ENCODE measurements at regions not wholly inside any gene's neighbourhood (a gene's known extent, or its start where the extent isn't known, plus 50 kb on each side); places are given as distances from the start of the nearest gene placed in this dataset.
A peak's percentile ranks its signal among the peaks of the same experiment; 100 is the strongest.

DNA sequence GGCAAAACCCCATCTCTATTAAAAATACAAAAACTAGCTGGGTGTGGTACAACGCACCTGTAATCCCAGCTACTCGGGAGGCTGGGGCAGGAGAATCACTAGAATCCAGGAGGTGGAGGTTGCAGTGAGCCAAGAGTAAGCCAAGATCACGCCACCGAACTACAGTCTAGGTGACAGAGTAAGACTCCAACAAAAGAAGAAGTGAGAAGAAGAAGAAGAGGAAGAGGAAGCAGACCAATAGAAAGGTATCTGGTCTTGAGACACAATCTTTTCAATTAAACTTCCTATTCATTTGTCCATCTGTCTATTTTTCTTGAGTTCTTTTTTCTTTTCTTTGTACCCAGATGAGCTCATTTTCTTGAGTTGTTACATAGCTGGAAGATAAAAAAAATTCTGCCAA lies 55.7 kb upstream of the ACADM start:
- Histone ChIP-seq H3K79me2 (ENCODE audit: insufficient read depth, low read length) (no peaks in the 10 kb centered on the region), H3K36me3 (replicated peaks in 1 of 2; ENCODE audit: control insufficient read depth in 1 of 2, insufficient read depth in 2 of 2, low read length in 2 of 2) (no peaks in the 10 kb centered on the region; a peak in 1 of 5 replicates), H3K27ac (ENCODE audit: extremely low read length, insufficient read depth, low read length) (no peak overlapping the region), H3K4me1 (ENCODE audit: insufficient read depth, low read length) (peaks cover 33% of the 10 kb centered on the region), H3K4me3 (replicated peaks in 1 of 3; ENCODE audit: insufficient read depth in 1 of 3, low read depth in 2 of 3, low read length in 3 of 3) (no peak overlapping the region), H2AFZ (ENCODE audit: low read length) (no peak overlapping the region), H4K20me1 (ENCODE audit: insufficient read depth, low read length) (no peaks in the 10 kb centered on the region), H3K4me2 (ENCODE audit: low read depth, low read length) (no peak overlapping the region), H3K9ac (ENCODE audit: insufficient read depth, low read depth, low read length) (no peak overlapping the region), H3K27me3 (ENCODE audit: control insufficient read depth in 1 of 2, insufficient read depth in 2 of 2, low read length in 2 of 2) (no peaks in the 10 kb centered on the region), H3K9me3 (ENCODE audit: low read length) (peaks cover 5% of the 10 kb centered on the region; the same call in 1 of the 2 replicates)
- TF ChIP-seq MTF1 (CRISPR knock-in tag; IDR thresholded peaks at IDR 0.05), result no peak
- no peak for TF ChIP-seq ZNF275 (CRISPR knock-in tag; IDR thresholded peaks at IDR 0.05; ENCODE audit: borderline replicate concordance)
- no peak for TF ChIP-seq ZNF605 (CRISPR knock-in tag; IDR thresholded peaks at IDR 0.05)
- no peak for TF ChIP-seq ZXDC (CRISPR knock-in tag; IDR thresholded peaks at IDR 0.05)
- in situ Hi-C loops (cut with HindIII; ENCODE audit: extremely low pct_ligation_motif_present, low pct_unique_long_range_greater_than_20kb), result no loop called here
- WGBS (ENCODE audit: low lambda C conversion rate), result 74% methylated on average over 4 of the region's 4 CpGs
- ChIA-PET CTCF (ENCODE audit: low intra/inter-chr PET ratio, low total read pairs) (no interaction called here), POLR2A (interaction anchor here (1.7 kb wide), 1 partner anchor 9 kb away, joined by 4 read pairs; no protein-coding TSS in a partner anchor)
- FAIRE-seq (no peak), DNase-seq (ENCODE audit: low spot score) (no peak), ATAC-seq (no peak)
- intact Hi-C loops (cut with micrococcal nuclease; ENCODE audit: unreplicated experiment), result no loop called here
- no TSS peak for BruUV-seq (replicated peaks)

DNA sequence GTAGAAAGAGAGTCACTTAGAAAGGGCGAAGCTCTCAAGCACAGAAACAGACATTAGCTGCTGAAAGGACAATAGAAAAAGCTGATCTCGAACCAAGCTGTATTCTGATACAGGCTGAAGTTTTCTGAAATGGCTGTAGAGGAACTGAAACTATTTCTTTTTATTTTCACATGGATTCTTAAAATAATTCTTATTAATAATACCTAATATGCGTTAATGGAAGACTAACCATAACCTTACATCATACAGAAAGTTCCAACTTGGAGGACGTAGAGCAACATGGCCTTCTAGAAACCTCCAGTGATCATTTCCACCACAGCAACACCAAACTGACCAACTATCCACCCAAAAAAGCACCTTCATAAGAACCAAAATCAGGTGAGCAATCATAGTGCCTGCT lies 52.8 kb upstream of the ACADM start:
- Histone ChIP-seq H3K4me1 (ENCODE audit: insufficient read depth, low read length) (peaks cover 44% of the 10 kb centered on the region), H3K9me3 (ENCODE audit: low read length) (no peaks in the 10 kb centered on the region), H3K27me3 (ENCODE audit: control insufficient read depth in 1 of 2, insufficient read depth in 2 of 2, low read length in 2 of 2) (no peaks in the 10 kb centered on the region), H3K36me3 (replicated peaks in 1 of 2; ENCODE audit: control insufficient read depth in 1 of 2, insufficient read depth in 2 of 2, low read length in 2 of 2) (no peaks in the 10 kb centered on the region; a peak in 1 of 5 replicates), H3K9ac (ENCODE audit: insufficient read depth, low read depth, low read length) (no peak overlapping the region), H2AFZ (ENCODE audit: low read length) (no peak overlapping the region), H3K79me2 (ENCODE audit: insufficient read depth, low read length) (peaks cover 3% of the 10 kb centered on the region), H3K4me3 (replicated peaks in 1 of 3; ENCODE audit: insufficient read depth in 1 of 3, low read depth in 2 of 3, low read length in 3 of 3) (no peak overlapping the region), H3K27ac (ENCODE audit: extremely low read length, insufficient read depth, low read length) (peak overlapping the region; percentile 66), H4K20me1 (ENCODE audit: insufficient read depth, low read length) (no peaks in the 10 kb centered on the region), H3K4me2 (ENCODE audit: low read depth, low read length) (peak overlapping the region; percentile 72)
- ATAC-seq (no peak), DNase-seq (ENCODE audit: low spot score) (no peak), FAIRE-seq (no peak)
- 99% methylated on average over 4 of the region's 4 CpGs for WGBS (ENCODE audit: low lambda C conversion rate)
- ChIA-PET POLR2A (no interaction called here), CTCF (ENCODE audit: low intra/inter-chr PET ratio, low total read pairs) (no interaction called here)
- intact Hi-C loops (cut with micrococcal nuclease; ENCODE audit: unreplicated experiment), result no loop called here
- in situ Hi-C loops (cut with HindIII; ENCODE audit: extremely low pct_ligation_motif_present, low pct_unique_long_range_greater_than_20kb), result no loop called here
- no TSS peak for BruUV-seq (replicated peaks)
- TF ChIP-seq, protein P1, sequence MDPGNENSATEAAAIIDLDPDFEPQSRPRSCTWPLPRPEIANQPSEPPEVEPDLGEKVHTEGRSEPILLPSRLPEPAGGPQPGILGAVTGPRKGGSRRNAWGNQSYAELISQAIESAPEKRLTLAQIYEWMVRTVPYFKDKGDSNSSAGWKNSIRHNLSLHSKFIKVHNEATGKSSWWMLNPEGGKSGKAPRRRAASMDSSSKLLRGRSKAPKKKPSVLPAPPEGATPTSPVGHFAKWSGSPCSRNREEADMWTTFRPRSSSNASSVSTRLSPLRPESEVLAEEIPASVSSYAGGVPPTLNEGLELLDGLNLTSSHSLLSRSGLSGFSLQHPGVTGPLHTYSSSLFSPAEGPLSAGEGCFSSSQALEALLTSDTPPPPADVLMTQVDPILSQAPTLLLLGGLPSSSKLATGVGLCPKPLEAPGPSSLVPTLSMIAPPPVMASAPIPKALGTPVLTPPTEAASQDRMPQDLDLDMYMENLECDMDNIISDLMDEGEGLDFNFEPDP (CRISPR knock-in tag; conservative IDR thresholded peaks at IDR 0.05), result 0 out of 2 replicates have a peak, but pooled peaks have one; percentile 24
- no peak for TF ChIP-seq ZNF432 (CRISPR knock-in tag; IDR thresholded peaks at IDR 0.05; ENCODE audit: borderline replicate concordance)
- TF ChIP-seq, protein P2, sequence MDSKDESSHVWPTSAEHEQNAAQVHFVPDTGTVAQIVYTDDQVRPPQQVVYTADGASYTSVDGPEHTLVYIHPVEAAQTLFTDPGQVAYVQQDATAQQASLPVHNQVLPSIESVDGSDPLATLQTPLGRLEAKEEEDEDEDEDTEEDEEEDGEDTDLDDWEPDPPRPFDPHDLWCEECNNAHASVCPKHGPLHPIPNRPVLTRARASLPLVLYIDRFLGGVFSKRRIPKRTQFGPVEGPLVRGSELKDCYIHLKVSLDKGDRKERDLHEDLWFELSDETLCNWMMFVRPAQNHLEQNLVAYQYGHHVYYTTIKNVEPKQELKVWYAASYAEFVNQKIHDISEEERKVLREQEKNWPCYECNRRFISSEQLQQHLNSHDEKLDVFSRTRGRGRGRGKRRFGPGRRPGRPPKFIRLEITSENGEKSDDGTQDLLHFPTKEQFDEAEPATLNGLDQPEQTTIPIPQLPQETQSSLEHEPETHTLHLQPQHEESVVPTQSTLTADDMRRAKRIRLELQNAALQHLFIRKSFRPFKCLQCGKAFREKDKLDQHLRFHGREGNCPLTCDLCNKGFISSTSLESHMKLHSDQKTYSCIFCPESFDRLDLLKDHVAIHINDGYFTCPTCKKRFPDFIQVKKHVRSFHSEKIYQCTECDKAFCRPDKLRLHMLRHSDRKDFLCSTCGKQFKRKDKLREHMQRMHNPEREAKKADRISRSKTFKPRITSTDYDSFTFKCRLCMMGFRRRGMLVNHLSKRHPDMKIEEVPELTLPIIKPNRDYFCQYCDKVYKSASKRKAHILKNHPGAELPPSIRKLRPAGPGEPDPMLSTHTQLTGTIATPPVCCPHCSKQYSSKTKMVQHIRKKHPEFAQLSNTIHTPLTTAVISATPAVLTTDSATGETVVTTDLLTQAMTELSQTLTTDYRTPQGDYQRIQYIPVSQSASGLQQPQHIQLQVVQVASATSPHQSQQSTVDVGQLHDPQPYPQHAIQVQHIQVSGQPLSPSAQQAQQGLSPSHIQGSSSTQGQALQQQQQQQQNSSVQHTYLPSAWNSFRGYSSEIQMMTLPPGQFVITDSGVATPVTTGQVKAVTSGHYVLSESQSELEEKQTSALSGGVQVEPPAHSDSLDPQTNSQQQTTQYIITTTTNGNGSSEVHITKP (CRISPR knock-in tag; IDR thresholded peaks at IDR 0.05; ENCODE audit: low read depth), result no peak
